Stimulated activated naive CD8-positive, alpha-beta T cell treated with anti-CD3 and anti-CD28 coated beads, Interleukin-15, Interleukin-2, amounts not matched to agents 100 U/mL and 50 U/mL, for 24 hours (primary cell): ENCODE measurements at regions not wholly inside any gene's neighbourhood (a gene's known extent, or its start where the extent isn't known, plus 50 kb on each side); places are given as distances from the start of the nearest gene placed in this dataset.
"Not testable (repeated sequence)": the region's sequence is repeated elsewhere in the genome, so short reads cannot be mapped to it uniquely, and the experiment has no call there.

Experiments
- ATAC-seq: fragments of 150-1000 bp; cut with Tn5 transposase; one replicate; pipeline ENCODE4 v1.10.0; 2021
- DNase-seq: peaks from one replicate; pipeline ENCODE4 v3.0.0; 2021

GRCh38 chr7:51613911-51614357, 297.3 kb upstream of the COBL start:
- ATAC-seq (no peak), DNase-seq (no peak)

GRCh38 chr7:51611937-51612336, 295.3 kb upstream of the COBL start:
- no peak for DNase-seq
- no peak for ATAC-seq

- DNase-seq (no peak), ATAC-seq (no peak)
Observed at GRCh38 chr7:51607447-51607846, 290.8 kb upstream of the COBL start.

GRCh38 chr7:51606601-51607154, 290.1 kb upstream of the COBL start:
- DNase-seq, result no peak
- ATAC-seq, result no peak

- no peak for ATAC-seq
- DNase-seq, result no peak
Observed at GRCh38 chr7:51602376-51602775, 285.8 kb upstream of the COBL start.

GRCh38 chr7:51601461-51601860, 284.9 kb upstream of the COBL start:
- DNase-seq (no peak), ATAC-seq (no peak)

- not testable (repeated sequence) for ATAC-seq, DNase-seq
Observed at GRCh38 chr7:51599935-51600334, 283.3 kb upstream of the COBL start.

- DNase-seq (no peak), ATAC-seq (no peak)
Observed at GRCh38 chr7:51593628-51594027, 277.0 kb upstream of the COBL start.

- DNase-seq, result no peak
- ATAC-seq, result no peak
Observed at GRCh38 chr7:51592842-51593599, 276.4 kb upstream of the COBL start.

- DNase-seq (no peak), ATAC-seq (no peak)
Observed at GRCh38 chr7:51591223-51591622, 274.6 kb upstream of the COBL start.

GRCh38 chr7:51590746-51591145, 274.1 kb upstream of the COBL start:
- ATAC-seq, result no peak
- DNase-seq, result no peak

- no peak for ATAC-seq
- DNase-seq, result no peak
Observed at GRCh38 chr7:51589111-51589510, 272.5 kb upstream of the COBL start.

- DNase-seq (no peak), ATAC-seq (no peak)
Observed at GRCh38 chr7:51587604-51588003, 271.0 kb upstream of the COBL start.

GRCh38 chr7:51577390-51577789, 260.8 kb upstream of the COBL start:
- ATAC-seq, result no peak
- no peak for DNase-seq

- DNase-seq (no peak), ATAC-seq (no peak)
Observed at GRCh38 chr7:51569581-51569980, 253.0 kb upstream of the COBL start.

- DNase-seq, result no peak
- no peak for ATAC-seq
Observed at GRCh38 chr7:51569176-51569575, 252.6 kb upstream of the COBL start.

- no peak for ATAC-seq
- no peak for DNase-seq
Observed at GRCh38 chr7:51551070-51551469, 234.5 kb upstream of the COBL start.

- ATAC-seq, result no peak
- no peak for DNase-seq
Observed at GRCh38 chr7:51545131-51545530, 228.5 kb upstream of the COBL start.

- no peak for DNase-seq
- ATAC-seq, result no peak
Observed at GRCh38 chr7:51543801-51544553, 227.4 kb upstream of the COBL start.

GRCh38 chr7:51540906-51541305, 224.3 kb upstream of the COBL start:
- not testable (repeated sequence) for DNase-seq, ATAC-seq

- DNase-seq, result no peak
- no peak for ATAC-seq
Observed at GRCh38 chr7:51539840-51540239, 223.2 kb upstream of the COBL start.

- DNase-seq, result no peak
- no peak for ATAC-seq
Observed at GRCh38 chr7:51528172-51528571, 211.6 kb upstream of the COBL start.

GRCh38 chr7:51521694-51522312, 205.2 kb upstream of the COBL start:
- DNase-seq (no peak), ATAC-seq (no peak)
